PFSK-1 (cell line): ENCODE measurements at regions not wholly inside any gene's neighbourhood (a gene's known extent, or its start where the extent isn't known, plus 50 kb on each side); places are given as distances from the start of the nearest gene placed in this dataset.

Experiments
- FOXP2 ChIP-seq: optimal IDR thresholded peaks from 2 replicates; pipeline ENCODE3; 2011; ENCODE audit warnings: borderline replicate concordance, control low read depth, inconsistent platforms; ENCODE audit not compliant: insufficient read depth; ENCODE audit errors: extremely low read length, extremely low read depth
- POLR2AphosphoS5 ChIP-seq: IDR thresholded peaks from 2 replicates; pipeline ENCODE4 v1.6.1; 2012; ENCODE audit warnings: low read depth, mild to moderate bottlenecking, control low read depth, low read length, moderate library complexity
- SIN3A ChIP-seq: IDR thresholded peaks from 2 replicates; pipeline ENCODE4 v1.6.1; 2012; ENCODE audit warnings: mild to moderate bottlenecking, low read length, moderate library complexity, borderline replicate concordance; ENCODE audit not compliant: insufficient read depth
- TAF1 ChIP-seq: IDR thresholded peaks from 2 replicates; pipeline ENCODE4 v1.6.1; 2012; ENCODE audit warnings: low read length, control low read depth, borderline replicate concordance; ENCODE audit not compliant: insufficient read depth
- TF ChIP-seq, protein P1 (sequence below), 2 experiments: IDR thresholded peaks; 2 replicates each; pipeline versions ENCODE4 v1.6.1 to v1.8.0; 2011 to 2012; ENCODE audit warnings: low read depth in 2 of 2, low read length in 2 of 2, control low read depth in 1 of 2, inconsistent platforms in 1 of 2, mild to moderate bottlenecking in 1 of 2, moderate library complexity in 1 of 2; ENCODE audit not compliant: insufficient read depth in 1 of 2

DNA sequence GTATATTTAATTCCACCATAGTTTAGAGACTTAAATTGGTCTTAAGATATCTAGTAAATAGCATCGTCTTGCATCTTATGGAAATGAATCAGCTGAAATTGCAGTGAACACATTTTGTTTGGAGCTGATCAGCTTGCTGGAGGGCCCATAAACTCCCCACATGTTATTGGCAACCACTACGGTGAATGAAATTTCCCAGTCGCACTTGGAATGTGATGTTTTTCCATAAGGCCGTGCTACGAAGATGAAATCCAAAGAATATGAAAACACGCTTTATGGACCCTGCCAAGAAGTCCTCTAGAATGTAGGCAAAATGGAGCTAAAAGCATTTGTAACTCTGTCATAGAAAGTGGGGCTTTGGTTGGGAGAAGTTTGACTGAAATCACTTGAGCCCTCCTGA, 572.1 kb downstream of the ACTL7B start:
- TF ChIP-seq FOXP2 (no peak), SIN3A (no peak), POLR2AphosphoS5 (no peak), TAF1 (no peak)
- TF ChIP-seq, protein P1, sequence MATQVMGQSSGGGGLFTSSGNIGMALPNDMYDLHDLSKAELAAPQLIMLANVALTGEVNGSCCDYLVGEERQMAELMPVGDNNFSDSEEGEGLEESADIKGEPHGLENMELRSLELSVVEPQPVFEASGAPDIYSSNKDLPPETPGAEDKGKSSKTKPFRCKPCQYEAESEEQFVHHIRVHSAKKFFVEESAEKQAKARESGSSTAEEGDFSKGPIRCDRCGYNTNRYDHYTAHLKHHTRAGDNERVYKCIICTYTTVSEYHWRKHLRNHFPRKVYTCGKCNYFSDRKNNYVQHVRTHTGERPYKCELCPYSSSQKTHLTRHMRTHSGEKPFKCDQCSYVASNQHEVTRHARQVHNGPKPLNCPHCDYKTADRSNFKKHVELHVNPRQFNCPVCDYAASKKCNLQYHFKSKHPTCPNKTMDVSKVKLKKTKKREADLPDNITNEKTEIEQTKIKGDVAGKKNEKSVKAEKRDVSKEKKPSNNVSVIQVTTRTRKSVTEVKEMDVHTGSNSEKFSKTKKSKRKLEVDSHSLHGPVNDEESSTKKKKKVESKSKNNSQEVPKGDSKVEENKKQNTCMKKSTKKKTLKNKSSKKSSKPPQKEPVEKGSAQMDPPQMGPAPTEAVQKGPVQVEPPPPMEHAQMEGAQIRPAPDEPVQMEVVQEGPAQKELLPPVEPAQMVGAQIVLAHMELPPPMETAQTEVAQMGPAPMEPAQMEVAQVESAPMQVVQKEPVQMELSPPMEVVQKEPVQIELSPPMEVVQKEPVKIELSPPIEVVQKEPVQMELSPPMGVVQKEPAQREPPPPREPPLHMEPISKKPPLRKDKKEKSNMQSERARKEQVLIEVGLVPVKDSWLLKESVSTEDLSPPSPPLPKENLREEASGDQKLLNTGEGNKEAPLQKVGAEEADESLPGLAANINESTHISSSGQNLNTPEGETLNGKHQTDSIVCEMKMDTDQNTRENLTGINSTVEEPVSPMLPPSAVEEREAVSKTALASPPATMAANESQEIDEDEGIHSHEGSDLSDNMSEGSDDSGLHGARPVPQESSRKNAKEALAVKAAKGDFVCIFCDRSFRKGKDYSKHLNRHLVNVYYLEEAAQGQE (IDR thresholded peaks at IDR 0.05; ENCODE audit: insufficient read depth in 1 of 2, low read depth in 2 of 2, low read length in 2 of 2), result no peak

DNA sequence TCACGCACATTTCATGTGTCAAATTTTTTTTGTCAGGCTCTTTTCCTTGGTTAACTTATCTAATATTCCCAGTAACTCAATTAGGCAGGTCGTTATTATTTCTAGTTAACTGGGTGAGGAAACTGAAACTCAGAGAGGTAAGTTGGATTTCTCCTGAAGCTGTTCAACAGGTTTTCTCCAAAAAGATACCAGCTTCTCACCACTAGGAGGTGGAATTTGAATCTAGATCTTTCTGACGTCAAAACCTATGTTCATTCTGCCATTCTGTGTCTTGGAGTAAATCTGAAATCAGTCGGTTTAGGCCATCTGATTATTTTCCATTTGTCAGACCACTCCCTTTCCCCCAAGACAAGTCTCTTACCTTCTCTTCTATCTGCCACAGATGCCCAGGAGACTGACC, 572.9 kb downstream of the ACTL7B start:
- TF ChIP-seq POLR2AphosphoS5, result no peak
- TF ChIP-seq, protein P1 (IDR thresholded peaks at IDR 0.05; ENCODE audit: insufficient read depth in 1 of 2, low read depth in 2 of 2, low read length in 2 of 2), result no peak
- no peak for TF ChIP-seq FOXP2
- TF ChIP-seq TAF1, result no peak
- TF ChIP-seq SIN3A, result no peak

DNA sequence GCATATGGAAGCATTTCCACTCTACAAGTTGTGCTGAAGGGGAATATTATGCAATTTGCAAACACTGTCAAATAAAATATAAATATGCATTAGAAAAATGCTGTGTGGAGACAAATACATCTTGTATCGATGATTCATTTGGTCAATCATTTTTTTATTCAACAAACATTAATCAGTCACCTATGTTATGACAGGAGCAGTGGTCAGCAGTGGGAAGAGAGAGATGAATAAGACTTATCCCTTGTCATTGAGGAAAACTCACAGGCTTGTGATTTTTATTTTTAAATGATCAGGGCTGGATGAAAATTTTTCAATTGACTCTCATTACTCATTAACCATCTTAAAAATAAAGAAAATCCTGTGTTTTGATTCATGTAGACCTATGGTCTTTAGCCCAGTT, 574.1 kb downstream of the ACTL7B start:
- TF ChIP-seq FOXP2, result no peak
- no peak for TF ChIP-seq TAF1
- TF ChIP-seq, protein P1 (IDR thresholded peaks at IDR 0.05; ENCODE audit: insufficient read depth in 1 of 2, low read depth in 2 of 2, low read length in 2 of 2), result no peak
- TF ChIP-seq SIN3A, result no peak
- no peak for TF ChIP-seq POLR2AphosphoS5

GRCh38 chr9:108278341-108278740, 577.4 kb downstream of the ACTL7B start:
- no peak for TF ChIP-seq TAF1
- no peak for TF ChIP-seq SIN3A
- no peak for TF ChIP-seq POLR2AphosphoS5

- TF ChIP-seq, protein P1 (IDR thresholded peaks at IDR 0.05; ENCODE audit: insufficient read depth in 1 of 2, low read depth in 2 of 2, low read length in 2 of 2), result no peak
- TF ChIP-seq POLR2AphosphoS5, result no peak
- TF ChIP-seq SIN3A, result no peak
- no peak for TF ChIP-seq TAF1
- no peak for TF ChIP-seq FOXP2
These were observed 578.6 kb downstream of the ACTL7B start for GRCh38 chr9:108277216-108277615.
